Neural cell (in vitro differentiated cells): ENCODE measurements at regions not wholly inside any gene's neighbourhood (a gene's known extent, or its start where the extent isn't known, plus 50 kb on each side); places are given as distances from the start of the nearest gene placed in this dataset.

ENCODE experiments used
- H2AFZ ChIP-seq: fragments of 200-600, 300-800 bp; sonication (generic), shearing (Covaris generic); 2 replicates; pipeline ENCODE4 v1.6.0; 2014; ENCODE audit warnings: low read depth, mild to moderate bottlenecking, antibody characterized with exemption, low read length, moderate library complexity
- H3F3A ChIP-seq: fragments of 200-600 bp; shearing (Covaris generic); 2 replicates; pipeline ENCODE4 v1.6.1; 2016; ENCODE audit warnings: mild to moderate bottlenecking, moderate library complexity, mixed read lengths, antibody characterized with exemption, low read length; ENCODE audit not compliant: insufficient read depth, poor library complexity, severe bottlenecking
- H3K27ac ChIP-seq: fragments of 200-600, 300-800 bp; sonication (generic), shearing (Covaris generic); 2 replicates; pipeline ENCODE4 v1.5.1; 2014; ENCODE audit warnings: mild to moderate bottlenecking, low read length, moderate library complexity
- H3K27me3 ChIP-seq: fragments of 300-800, 200-600 bp; sonication (generic), shearing (Covaris generic); 2 replicates; pipeline ENCODE4 v1.6.0; 2014; ENCODE audit warnings: mild to moderate bottlenecking, low read depth, low read length, moderate library complexity; ENCODE audit not compliant: insufficient read depth
- H3K36me3 ChIP-seq: fragments of 300-800, 200-600 bp; sonication (generic), shearing (Covaris generic); 2 replicates; pipeline ENCODE4 v1.5.1; 2014; ENCODE audit warnings: mild to moderate bottlenecking, antibody characterized with exemption, low read length, moderate library complexity; ENCODE audit not compliant: insufficient read depth
- H3K4me2 ChIP-seq: fragments of 300-800, 200-600 bp; sonication (generic), shearing (Covaris generic); 2 replicates; pipeline ENCODE4 v1.6.0; 2014; ENCODE audit warnings: mild to moderate bottlenecking, low read length
- H3K4me3 ChIP-seq: fragments of 300-800, 200-600 bp; sonication (generic), shearing (Covaris generic); 2 replicates; pipeline ENCODE4 v1.5.1; 2014; ENCODE audit warnings: mild to moderate bottlenecking, low read length, moderate library complexity
- H3K79me2 ChIP-seq: fragments of 200-600 bp; shearing (Covaris generic); replicated peaks from 2 replicates; pipeline ENCODE4 v1.6.0; 2014; ENCODE audit warnings: mild to moderate bottlenecking, low read length, moderate library complexity; ENCODE audit not compliant: insufficient read depth
- H3K9ac ChIP-seq: fragments of 300-800, 200-600 bp; sonication (generic), shearing (Covaris generic); 2 replicates; pipeline ENCODE4 v1.6.1; 2016; ENCODE audit warnings: mild to moderate bottlenecking, low read length, mixed read lengths
- H3K9me2 ChIP-seq: fragments of 200-600 bp; shearing (Covaris generic); 2 replicates; pipeline ENCODE4 v1.6.1; 2016; ENCODE audit warnings: mild to moderate bottlenecking, low read length, mixed read lengths; ENCODE audit not compliant: insufficient read depth
- H3K9me3 ChIP-seq: fragments of 200-600, 300-800 bp; sonication (generic), shearing (Covaris generic); 2 replicates; pipeline ENCODE4 v1.6.1; 2016; ENCODE audit warnings: mild to moderate bottlenecking, mixed run types, low read length, moderate library complexity, mixed read lengths
- H4K20me1 ChIP-seq: fragments of 200-600 bp; shearing (Covaris generic); 2 replicates; pipeline ENCODE4 v1.6.1; 2016; ENCODE audit warnings: mild to moderate bottlenecking, mixed run types; ENCODE audit not compliant: insufficient read depth
- EP300 ChIP-seq: fragments of 450-650 bp; conservative IDR thresholded peaks from 2 replicates; pipeline ENCODE4 v1.6.1; 2014; ENCODE audit warnings: antibody characterized with exemption, mild to moderate bottlenecking, moderate library complexity; ENCODE audit not compliant: poor library complexity, severe bottlenecking
- EZH2 ChIP-seq: fragments of 200-600, 300-800 bp; shearing (Covaris generic), sonication (generic); IDR thresholded peaks from 2 replicates; pipeline ENCODE4 v1.6.1; 2014; ENCODE audit warnings: antibody characterized with exemption, low read length, borderline replicate concordance, mild to moderate bottlenecking; ENCODE audit not compliant: insufficient read depth, poor library complexity, severe bottlenecking
- MXI1 ChIP-seq: fragments of 450-650 bp; conservative IDR thresholded peaks from 2 replicates; pipeline ENCODE4 v1.6.1; 2014; ENCODE audit warnings: antibody characterized with exemption, mild to moderate bottlenecking; ENCODE audit not compliant: poor library complexity, severe bottlenecking
- POLR2AphosphoS5 ChIP-seq: IDR thresholded peaks from 2 replicates; pipeline ENCODE4 v1.6.1; 2012
- RAD21 ChIP-seq: fragments of 450-650 bp; conservative IDR thresholded peaks from 2 replicates; pipeline ENCODE4 v1.6.1; 2014; ENCODE audit warnings: antibody characterized with exemption, mild to moderate bottlenecking, moderate library complexity
- REST ChIP-seq: IDR thresholded peaks from 2 replicates; pipeline ENCODE4 v1.6.1; 2012; ENCODE audit warnings: borderline replicate concordance
- SMC3 ChIP-seq: fragments of 450-650 bp; conservative IDR thresholded peaks from 2 replicates; pipeline ENCODE4 v1.6.1; 2014; ENCODE audit warnings: antibody characterized with exemption, mild to moderate bottlenecking, moderate library complexity; ENCODE audit not compliant: poor library complexity
- TAF1 ChIP-seq: IDR thresholded peaks from 2 replicates; pipeline ENCODE4 v1.6.1; 2012; ENCODE audit warnings: low read depth
- TF ChIP-seq, protein P1 (sequence below): fragments of 450-650 bp; IDR thresholded peaks from 2 replicates; pipeline ENCODE4 v1.5.1; 2014; ENCODE audit warnings: antibody characterized with exemption, mild to moderate bottlenecking, moderate library complexity; ENCODE audit not compliant: poor library complexity, severe bottlenecking

GRCh38 chr3:117308756-117309155 is 599.2 kb downstream of the TUSC7 start:
- no peak overlapping the region for H3K9ac ChIP-seq
- no peaks in the 10 kb centered on the region for H3F3A ChIP-seq
- no peak overlapping the region for H3K4me3 ChIP-seq
- no peaks in the 10 kb centered on the region for H3K27me3 ChIP-seq
- no peaks in the 10 kb centered on the region for H3K9me2 ChIP-seq
- no peaks in the 10 kb centered on the region for H3K79me2 ChIP-seq
- no peaks in the 10 kb centered on the region for H3K9me3 ChIP-seq
- no peak overlapping the region for H3K4me2 ChIP-seq
- H2AFZ ChIP-seq: no peak overlapping the region
- no peak overlapping the region for H3K27ac ChIP-seq
- TF ChIP-seq SMC3 (no peak), POLR2AphosphoS5 (no peak)
- H3K36me3 ChIP-seq: no peaks in the 10 kb centered on the region
- no peaks in the 10 kb centered on the region for H4K20me1 ChIP-seq

GRCh38 chr3:117310536-117310935 is 601.0 kb downstream of the TUSC7 start:
- Histone ChIP-seq H3F3A (no peaks in the 10 kb centered on the region), H3K79me2 (no peaks in the 10 kb centered on the region), H3K9me3 (no peaks in the 10 kb centered on the region), H3K9me2 (no peaks in the 10 kb centered on the region), H2AFZ (no peak overlapping the region), H3K36me3 (no peaks in the 10 kb centered on the region), H3K27me3 (no peaks in the 10 kb centered on the region), H4K20me1 (no peaks in the 10 kb centered on the region), H3K4me2 (no peak overlapping the region), H3K9ac (no peak overlapping the region), H3K4me3 (no peak overlapping the region), H3K27ac (no peak overlapping the region)
- no peak for TF ChIP-seq EP300
- no peak for TF ChIP-seq POLR2AphosphoS5
- TF ChIP-seq, protein P1, sequence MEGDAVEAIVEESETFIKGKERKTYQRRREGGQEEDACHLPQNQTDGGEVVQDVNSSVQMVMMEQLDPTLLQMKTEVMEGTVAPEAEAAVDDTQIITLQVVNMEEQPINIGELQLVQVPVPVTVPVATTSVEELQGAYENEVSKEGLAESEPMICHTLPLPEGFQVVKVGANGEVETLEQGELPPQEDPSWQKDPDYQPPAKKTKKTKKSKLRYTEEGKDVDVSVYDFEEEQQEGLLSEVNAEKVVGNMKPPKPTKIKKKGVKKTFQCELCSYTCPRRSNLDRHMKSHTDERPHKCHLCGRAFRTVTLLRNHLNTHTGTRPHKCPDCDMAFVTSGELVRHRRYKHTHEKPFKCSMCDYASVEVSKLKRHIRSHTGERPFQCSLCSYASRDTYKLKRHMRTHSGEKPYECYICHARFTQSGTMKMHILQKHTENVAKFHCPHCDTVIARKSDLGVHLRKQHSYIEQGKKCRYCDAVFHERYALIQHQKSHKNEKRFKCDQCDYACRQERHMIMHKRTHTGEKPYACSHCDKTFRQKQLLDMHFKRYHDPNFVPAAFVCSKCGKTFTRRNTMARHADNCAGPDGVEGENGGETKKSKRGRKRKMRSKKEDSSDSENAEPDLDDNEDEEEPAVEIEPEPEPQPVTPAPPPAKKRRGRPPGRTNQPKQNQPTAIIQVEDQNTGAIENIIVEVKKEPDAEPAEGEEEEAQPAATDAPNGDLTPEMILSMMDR: no peak
- no peak for TF ChIP-seq EZH2
- TF ChIP-seq SMC3: no peak
- no peak for TF ChIP-seq MXI1
- TF ChIP-seq TAF1: no peak
- no peak for TF ChIP-seq REST
- no peak for TF ChIP-seq RAD21
